GM19328 (cell line): ENCODE measurements at regions not wholly inside any gene's neighbourhood (a gene's known extent, or its start where the extent isn't known, plus 50 kb on each side); places are given as distances from the start of the nearest gene placed in this dataset.
"Not testable (repeated sequence)": the region's sequence is repeated elsewhere in the genome, so short reads cannot be mapped to it uniquely, and the experiment has no call there.

Experiments used
- ATAC-seq: cut with Tn5 transposase; IDR thresholded peaks from one replicate; pipeline ENCODE4 v1.9.1; 2021; ENCODE audit warnings: mild to moderate bottlenecking, moderate library complexity; ENCODE audit not compliant: unreplicated experiment

- no peak for ATAC-seq
Measured at GRCh38 chr13:79998381-79998880, 342.5 kb downstream of the SPRY2 start.

DNA sequence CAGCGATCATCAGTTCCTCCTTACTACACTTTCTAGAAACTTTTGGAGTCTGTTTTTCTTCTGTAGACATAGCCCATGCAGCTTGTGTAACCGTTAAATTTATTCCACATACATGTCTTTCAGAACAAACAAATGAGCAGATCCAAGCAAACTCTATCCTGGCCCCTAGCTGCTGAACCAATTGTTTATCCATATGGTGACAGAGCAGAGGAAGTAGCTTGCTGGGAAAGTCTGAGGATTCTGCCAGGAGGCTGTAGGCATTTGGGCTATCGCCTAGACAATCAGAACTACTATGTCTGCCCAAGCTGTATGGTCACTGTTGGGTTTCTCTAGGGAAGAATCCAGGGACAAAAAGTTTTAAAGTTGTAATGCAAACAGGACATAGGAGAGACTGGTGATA, 343.7 kb downstream of the SPRY2 start:
- no peak for ATAC-seq

- no peak for ATAC-seq
Measured at GRCh38 chr13:79995334-79995733, 345.6 kb downstream of the SPRY2 start.

DNA sequence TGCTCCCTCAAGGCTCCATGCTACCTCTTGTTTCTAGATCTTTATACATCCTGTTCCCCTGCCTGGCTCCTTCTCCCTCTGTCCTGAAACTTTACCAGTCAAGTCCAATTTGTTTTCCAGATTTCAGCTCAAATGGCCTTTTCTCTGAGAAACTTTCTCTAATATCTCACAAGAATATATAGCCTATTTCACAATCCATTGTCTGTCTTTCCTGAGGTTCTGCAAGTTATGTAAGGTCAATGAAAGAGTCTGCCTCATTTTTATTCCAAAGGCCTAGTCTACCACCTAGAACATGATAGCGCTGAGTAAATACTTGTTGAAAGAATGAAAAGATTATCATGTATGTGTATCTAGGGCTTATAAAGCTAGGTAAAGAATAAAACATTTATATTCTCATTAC, 348.8 kb downstream of the SPRY2 start:
- no peak for ATAC-seq

DNA sequence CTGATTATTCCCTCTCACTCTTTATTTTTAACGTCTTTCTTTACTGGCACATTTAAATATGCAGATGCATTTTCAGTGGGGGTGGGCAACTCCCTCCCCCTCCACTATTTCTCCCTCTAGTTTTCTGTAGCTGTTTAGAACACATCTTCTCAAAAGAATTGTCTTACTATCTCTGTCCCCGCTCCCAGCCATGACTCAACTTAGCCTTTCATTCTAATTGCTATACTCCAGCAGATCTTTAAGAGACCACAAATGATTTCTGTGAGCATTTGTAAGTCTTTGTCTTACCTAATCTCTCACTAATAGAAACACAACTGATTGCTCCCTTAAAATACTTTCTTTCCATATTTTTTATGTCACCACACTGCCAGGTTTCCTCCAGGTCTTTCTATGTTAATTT, 350.9 kb downstream of the SPRY2 start:
- ATAC-seq, result no peak

DNA sequence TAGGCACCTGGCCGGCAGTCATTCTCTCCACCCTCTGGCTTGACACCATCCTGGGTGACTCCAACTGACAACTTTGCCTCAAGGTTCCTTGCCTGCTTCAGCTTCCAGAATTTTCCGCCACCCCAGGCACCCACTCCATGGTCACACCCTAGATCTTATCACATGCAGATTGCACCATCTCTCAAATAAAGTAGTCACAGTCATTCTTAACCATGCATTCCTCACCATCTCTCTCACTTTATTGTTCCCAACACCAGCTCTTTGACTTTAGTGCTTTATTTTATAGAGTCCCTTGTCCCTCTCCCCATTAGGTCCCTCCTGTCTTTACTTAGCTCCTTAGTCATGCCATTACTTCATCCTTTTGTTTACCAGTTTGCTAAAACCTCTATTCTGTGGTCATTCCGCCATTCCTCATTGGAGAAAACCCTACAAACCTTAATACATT, 351.7 kb downstream of the SPRY2 start:
- ATAC-seq, result no peak

GRCh38 chr13:79988573-79988972, 352.4 kb downstream of the SPRY2 start:
- ATAC-seq, result no peak

DNA sequence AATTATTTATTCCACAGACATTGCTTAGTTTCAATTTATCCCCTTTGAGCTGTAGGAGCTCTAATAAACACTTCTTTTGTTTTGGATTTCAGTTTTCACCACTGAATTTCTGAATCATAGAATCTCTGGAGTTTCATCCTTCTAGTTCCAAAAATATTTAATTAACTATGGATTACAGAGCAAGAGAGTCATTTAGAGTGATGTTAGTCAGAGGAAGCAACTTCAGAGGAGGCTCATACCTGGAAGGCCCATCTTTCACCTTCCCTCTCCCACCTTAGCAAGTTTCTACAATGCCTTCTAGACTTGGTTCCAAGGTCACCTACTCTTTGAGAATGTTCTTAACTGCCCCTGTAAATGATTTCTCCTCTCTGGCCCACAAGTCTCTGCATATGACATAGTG, 353.2 kb downstream of the SPRY2 start:
- no peak for ATAC-seq

DNA sequence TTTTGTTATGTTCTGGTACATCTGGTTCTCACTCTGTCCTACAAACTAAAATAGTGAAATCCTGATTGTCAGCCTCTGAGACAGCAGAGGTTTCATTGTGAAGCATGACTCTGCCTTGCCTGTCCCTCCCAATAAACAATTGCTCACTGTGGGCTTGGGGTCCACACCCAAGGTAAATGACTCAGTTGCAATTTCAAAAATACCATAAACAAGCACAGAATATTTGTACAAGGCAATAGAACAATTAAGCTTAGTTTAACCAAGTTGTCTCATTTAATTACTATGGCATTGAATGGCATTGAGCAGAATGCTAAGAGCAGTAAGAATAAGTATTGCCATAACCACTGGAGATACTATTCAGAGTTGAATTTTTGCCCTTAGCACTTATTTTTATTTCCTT, 353.6 kb downstream of the SPRY2 start:
- ATAC-seq, result no peak

DNA sequence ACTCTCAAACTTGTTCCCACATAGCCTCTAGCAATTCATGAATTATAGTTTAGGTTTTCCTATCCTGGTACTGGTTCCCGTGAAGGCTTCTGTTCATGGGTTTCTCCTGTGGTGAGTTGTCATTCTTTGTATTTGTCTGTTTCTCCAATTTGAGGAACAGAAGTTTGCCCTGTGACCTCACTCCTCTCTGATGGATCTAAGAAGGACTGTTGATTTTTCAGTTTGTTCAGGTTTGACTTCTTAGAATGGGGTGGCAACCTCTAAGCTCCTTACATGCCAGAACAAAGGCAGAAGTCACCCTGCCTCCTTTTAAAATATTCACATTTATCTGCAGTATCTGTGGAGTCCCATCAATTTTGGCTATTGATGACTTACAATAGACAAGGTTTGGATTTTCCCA, 354.0 kb downstream of the SPRY2 start:
- ATAC-seq, result no peak

- ATAC-seq, result not testable (repeated sequence)
Measured at GRCh38 chr13:79974935-79975650, 365.8 kb downstream of the SPRY2 start.

- peak; percentile 89 for ATAC-seq
Measured at GRCh38 chr13:79973533-79973963, 367.4 kb downstream of the SPRY2 start.

- ATAC-seq, result no peak
Measured at GRCh38 chr13:79972066-79972569, 368.8 kb downstream of the SPRY2 start.

DNA sequence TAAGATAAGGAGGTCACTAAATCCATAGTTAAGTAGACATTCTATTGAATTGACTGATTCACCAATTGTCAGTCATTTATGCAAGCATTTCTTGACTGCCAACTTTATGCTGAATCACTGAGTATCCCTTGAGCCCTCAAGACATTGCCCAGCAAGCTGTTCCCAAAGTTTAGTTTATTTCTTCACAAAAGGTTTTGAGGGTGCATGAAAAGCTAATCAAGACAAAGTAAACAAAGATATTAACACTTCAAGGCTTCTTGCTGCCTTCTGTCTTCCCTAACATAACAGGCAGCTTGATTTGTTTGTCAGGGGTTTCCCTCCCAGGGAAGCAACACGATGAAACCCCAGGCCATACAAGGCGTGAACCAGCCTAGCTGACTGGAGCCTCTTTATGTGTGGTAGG, 374.4 kb downstream of the SPRY2 start:
- no peak for ATAC-seq

DNA sequence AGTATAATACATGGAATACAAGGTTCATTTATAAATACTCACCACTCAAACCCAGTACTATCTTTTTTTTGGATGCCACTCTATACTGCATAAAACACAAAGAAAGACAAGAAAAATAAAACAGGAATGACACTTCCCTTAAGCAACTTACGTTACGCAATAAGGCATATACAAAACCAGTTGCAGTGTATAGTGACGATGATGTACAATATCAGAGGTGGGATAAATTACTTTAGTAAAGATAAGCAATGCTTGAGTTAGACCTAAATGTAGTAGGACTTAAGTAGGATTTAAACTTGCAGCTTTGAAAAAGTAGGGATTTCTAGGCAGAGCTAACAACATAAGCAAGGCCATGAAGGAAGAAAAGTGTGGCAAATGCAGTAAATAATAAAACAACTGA, 374.9 kb downstream of the SPRY2 start:
- ATAC-seq, result no peak

DNA sequence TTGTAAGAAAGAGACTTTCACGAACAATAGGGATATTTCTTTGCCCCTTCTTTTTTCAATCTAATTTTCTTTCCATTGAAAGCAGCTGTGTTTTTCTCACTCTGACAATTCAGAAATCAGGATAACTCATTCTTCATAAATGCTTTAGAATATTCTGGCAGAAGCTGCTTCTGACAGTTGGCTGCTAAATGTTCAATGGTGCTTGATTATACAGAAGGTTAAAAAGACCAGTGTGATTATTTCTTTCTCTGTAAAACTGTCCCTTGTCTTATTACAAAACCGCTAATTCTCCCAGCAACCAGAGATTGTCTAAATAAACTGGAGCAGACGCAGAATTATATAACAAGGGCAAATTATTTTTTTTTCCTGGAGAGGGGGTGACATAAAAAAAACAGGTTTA, 394.4 kb downstream of the SPRY2 start:
- no peak for ATAC-seq

DNA sequence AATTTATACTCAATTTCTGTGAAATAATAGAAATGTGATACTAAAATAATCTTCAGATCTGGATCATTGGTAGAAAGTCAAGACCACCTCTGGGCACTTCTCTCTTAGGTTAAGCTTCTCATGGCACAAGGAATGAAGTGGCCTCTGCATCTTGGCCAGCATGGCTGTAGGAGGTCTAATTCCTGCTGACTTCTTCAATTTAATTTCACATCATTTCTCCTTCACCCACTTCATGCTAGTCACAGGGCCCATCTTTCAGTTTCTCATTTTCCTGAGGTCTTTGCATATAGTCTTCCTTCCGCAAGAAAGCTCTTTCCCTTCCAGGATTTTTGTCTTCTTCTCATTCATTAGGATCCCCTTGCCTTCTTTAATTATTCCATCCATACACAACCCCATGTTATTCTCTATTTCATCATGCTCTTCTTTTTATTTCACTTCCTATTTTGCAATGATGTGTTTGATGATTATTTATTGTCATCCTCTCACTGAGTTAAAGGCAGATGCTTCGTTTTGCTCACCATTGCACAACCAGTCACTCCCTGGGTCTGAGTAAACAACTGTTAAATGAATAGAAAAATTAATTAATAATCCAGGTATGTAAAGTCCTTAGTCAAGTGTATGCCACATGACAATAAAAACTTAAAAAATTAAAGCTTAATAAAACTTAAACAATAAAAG, 397.4 kb downstream of the SPRY2 start:
- ATAC-seq, result no peak

GRCh38 chr13:79941752-79942151, 399.2 kb downstream of the SPRY2 start:
- ATAC-seq, result no peak

DNA sequence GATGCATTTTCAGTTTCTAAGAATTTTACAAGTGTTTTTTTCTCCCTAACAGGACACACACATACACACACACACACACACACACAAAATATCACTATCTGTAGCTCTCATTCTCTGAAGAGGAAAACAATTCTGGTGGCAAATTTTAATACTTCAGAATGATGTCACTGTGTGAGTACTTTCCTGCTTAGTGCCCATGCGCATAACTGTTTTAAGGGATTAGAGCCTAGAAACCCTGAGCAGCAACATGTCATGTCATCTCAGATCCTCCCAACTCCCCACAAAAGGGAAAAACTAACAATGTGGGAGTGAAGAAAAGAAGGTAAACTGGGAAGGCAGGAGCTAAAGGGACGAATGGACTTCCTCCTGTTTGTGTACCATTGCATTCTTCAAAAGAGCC, 401.2 kb downstream of the SPRY2 start:
- ATAC-seq, result no peak

DNA sequence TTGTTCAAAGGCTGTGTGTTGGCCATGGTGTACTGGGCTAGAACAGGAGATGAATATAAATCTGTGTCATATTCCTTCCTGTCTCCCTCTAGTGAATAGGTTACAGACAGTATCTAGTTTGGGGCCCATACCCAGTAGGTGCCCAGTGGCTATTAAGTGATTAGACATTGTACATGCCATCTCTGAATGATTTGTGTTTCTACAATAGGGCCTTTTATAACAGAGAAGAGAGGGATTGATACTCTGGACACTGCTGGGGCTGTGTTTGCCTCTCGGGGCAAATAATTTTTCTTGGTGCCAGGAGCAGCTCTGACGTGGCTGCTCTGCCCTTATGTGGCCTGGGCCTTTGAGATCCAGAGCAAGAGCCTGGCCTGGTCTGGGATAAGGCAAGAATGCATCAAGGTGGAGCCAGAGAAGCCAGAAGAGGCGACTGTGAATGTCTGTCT, 403.1 kb downstream of the SPRY2 start:
- no peak for ATAC-seq

DNA sequence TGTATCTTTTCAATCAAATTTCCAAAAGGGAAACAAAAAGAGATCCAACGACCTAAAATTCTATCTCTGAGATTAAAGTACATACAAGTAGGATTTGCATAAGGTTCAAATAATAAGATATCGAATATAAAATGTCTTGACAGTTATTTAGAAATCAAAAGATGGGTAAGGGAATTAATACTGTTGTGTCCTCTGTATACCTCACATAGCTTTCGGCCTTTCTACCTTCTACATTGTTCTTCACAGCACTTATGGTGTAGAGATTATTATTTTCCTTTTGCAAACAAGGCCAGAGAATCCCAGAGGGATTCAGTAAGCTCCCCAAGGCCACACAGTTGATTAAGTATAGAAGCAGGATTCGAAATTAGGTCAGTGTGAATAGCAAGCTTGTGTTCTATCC, 403.6 kb downstream of the SPRY2 start:
- no peak for ATAC-seq
